ENCODE measurements at regions not wholly inside any gene's neighbourhood (a gene's known extent, or its start where the extent isn't known, plus 50 kb on each side); places are given as distances from the start of the nearest gene placed in this dataset.

GRCh38 chr3:194806991-194807630 is 121.4 kb downstream of the FAM43A start:
- DNase-seq: no peak

- no peak for DNase-seq
Measured at GRCh38 chr3:194808640-194809097, 123.0 kb downstream of the FAM43A start.

GRCh38 chr3:194809382-194809781 is 123.7 kb downstream of the FAM43A start:
- no peak for DNase-seq

- DNase-seq: no peak
Measured at GRCh38 chr3:194810076-194810475, 124.4 kb downstream of the FAM43A start.

- no peak for DNase-seq
Measured at GRCh38 chr3:194811118-194811517, 125.4 kb downstream of the FAM43A start.

- no peak for DNase-seq
Measured at GRCh38 chr3:194812176-194812575, 126.5 kb downstream of the FAM43A start.

GRCh38 chr3:194814878-194815357 is 129.2 kb downstream of the FAM43A start:
- no peak for DNase-seq

- no peak for DNase-seq
Measured at GRCh38 chr3:194816748-194817591, 131.3 kb downstream of the FAM43A start.

- DNase-seq: no peak
Measured at GRCh38 chr3:194817592-194817930, 131.9 kb downstream of the FAM43A start.

GRCh38 chr3:194817936-194818335 is 132.3 kb downstream of the FAM43A start:
- DNase-seq: no peak

- DNase-seq: no peak
Measured at GRCh38 chr3:194824100-194824499, 138.4 kb downstream of the FAM43A start.

- no peak for DNase-seq
Measured at GRCh38 chr3:194824701-194825111, 139.0 kb downstream of the FAM43A start.

GRCh38 chr3:194826594-194826993 is 140.9 kb downstream of the FAM43A start:
- DNase-seq: no peak

GRCh38 chr3:194827486-194827885 is 141.8 kb downstream of the FAM43A start:
- DNase-seq: no peak

- no peak for DNase-seq
Measured at GRCh38 chr3:194828116-194828515, 142.4 kb downstream of the FAM43A start.

- no peak for DNase-seq
Measured at GRCh38 chr3:194828926-194829325, 143.2 kb downstream of the FAM43A start.

- DNase-seq: no peak
Measured at GRCh38 chr3:194830401-194830800, 144.7 kb downstream of the FAM43A start.

- DNase-seq: no peak
Measured at GRCh38 chr3:194830978-194831377, 145.3 kb downstream of the FAM43A start.

GRCh38 chr3:194832346-194833104 is 146.8 kb downstream of the FAM43A start:
- no peak for DNase-seq

- no peak for DNase-seq
Measured at GRCh38 chr3:194833114-194833910, 147.6 kb downstream of the FAM43A start.

- no peak for DNase-seq
Measured at GRCh38 chr3:194836661-194837060, 151.0 kb downstream of the FAM43A start.

- no peak for DNase-seq
Measured at GRCh38 chr3:194837457-194838127, 151.9 kb downstream of the FAM43A start.
